Activated naive CD4-positive, alpha-beta T cell treated with anti-CD3 and anti-CD28 coated beads, Interleukin-2, amount 50 U/mL, for 72 hours (primary cell): ENCODE measurements at regions not wholly inside any gene's neighbourhood (a gene's known extent, or its start where the extent isn't known, plus 50 kb on each side); places are given as distances from the start of the nearest gene placed in this dataset.

ENCODE experiments used
- ATAC-seq, 2 donors: fragments of 150-1000 bp; cut with Tn5 transposase; 2 replicates each; pipeline ENCODE4 v1.10.0; 2021; ENCODE audit warnings: mild to moderate bottlenecking in 2 of 2, moderate library complexity in 2 of 2
- DNase-seq, 2 donors: peaks; one replicate each; pipeline ENCODE4 v3.0.0; 2021 to 2022; ENCODE audit warnings: low spot score in 2 of 2
- H3K27ac Mint-ChIP-seq, 2 donors: one replicate each; pipeline ENCODE4 v1.8.0; 2022; ENCODE audit warnings: mild to moderate bottlenecking in 2 of 2, mixed read lengths in 2 of 2
- H3K36me3 Mint-ChIP-seq, 2 donors: one replicate each; pipeline ENCODE4 v1.8.0; 2022; ENCODE audit warnings: mixed read lengths in 2 of 2
- H3K9me3 Mint-ChIP-seq, 2 donors: one replicate each; pipeline ENCODE4 v1.8.0; 2022; ENCODE audit warnings: mixed read lengths in 2 of 2

DNA sequence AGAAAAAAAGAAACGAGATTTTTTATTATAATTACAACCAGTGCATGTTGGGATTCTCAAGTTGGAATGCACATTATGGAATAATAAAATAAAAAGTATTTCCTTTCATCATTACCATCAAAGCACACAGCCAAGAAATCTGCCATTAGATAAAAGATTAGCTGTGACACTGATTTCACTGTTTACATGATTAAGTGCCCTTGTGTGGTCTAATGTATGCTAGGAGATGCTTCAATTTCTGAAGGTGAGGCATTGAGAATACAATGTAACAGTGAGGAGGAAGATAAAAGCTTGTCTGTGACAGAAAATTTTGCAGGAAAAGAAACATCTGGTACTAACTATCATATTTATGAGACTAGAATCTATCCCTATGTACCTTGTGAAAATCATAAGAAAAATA, 409.7 kb upstream of the PRMT6 start:
- DNase-seq = no peak
- H3K9me3 Mint-ChIP-seq = peaks cover 9 to 12% of the 10 kb centered on the region in 2 donors
- H3K27ac Mint-ChIP-seq = no peak overlapping the region
- H3K36me3 Mint-ChIP-seq = no peaks in the 10 kb centered on the region
- ATAC-seq = no peak

DNA sequence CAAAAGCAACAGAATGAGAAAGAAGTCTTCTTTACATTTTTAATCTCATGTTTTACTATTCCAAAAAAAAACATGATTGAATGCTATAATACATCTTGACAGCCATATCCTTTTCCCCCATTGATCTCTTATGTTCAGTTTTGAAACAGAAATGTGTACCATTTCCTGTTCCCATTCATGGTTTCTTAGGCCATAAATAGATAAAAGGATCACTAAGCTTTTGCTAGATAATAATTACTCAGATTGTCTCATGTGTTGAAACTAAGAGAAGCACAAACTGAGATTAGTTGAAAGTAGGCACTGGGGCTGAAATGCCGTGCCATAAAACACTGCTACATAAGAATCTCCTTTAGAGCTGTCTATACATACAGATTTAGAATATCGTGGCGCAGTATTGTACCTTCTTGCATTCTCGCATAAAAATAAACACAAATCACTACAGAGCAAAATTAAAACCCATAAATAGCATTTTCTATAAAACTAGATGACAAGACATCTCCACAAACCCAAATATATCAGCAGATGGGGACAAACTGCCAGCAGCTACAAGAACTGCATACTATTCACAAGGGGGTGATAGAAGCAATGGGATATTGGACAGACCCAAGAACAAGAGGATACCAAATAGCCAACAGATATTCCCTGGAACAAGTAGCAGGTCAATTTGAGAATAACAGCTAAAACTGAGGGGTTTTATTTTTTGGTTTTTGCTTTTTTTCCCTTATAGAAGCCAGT, 405.3 kb upstream of the PRMT6 start:
- H3K9me3 Mint-ChIP-seq = peaks cover 15 to 19% of the 10 kb centered on the region in 2 donors
- ATAC-seq (no peak), DNase-seq (no peak)
- no peaks in the 10 kb centered on the region for H3K36me3 Mint-ChIP-seq
- H3K27ac Mint-ChIP-seq = no peak overlapping the region

DNA sequence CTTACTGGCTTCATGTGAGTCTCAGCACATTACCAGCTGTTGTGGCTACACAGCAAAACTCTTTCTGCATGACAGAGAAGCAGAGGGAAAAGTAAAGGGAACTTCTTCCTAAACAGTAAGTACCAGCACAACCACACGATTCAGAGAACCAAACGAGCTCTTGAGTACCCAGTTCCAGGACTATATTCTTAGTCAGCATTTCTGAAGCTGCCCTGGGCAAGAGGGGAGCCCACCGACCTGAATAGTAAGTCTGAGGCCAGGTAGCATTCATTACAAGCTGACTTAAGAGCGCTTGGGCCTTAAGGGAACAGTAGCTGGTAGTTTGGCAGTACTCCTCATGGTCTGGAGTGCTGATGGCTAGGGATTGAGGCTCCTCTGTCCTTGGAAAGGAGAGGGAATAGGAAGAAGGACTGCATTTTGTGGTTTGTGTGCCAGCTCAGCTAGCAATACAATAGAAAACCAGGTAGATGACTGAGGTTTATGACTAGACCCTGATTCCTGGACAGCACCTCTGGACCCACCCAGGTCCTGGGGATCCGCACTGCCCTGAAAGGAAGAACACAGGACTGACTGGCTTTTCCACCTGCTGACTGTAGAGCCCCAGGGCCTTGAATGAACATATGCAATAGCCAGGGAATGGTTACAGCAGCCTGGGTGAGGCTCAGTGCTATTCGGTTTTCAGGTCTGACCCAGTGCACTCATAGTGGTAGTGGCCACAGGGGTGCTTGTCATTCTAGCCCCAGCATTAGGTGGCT, 396.8 kb upstream of the PRMT6 start:
- no peak overlapping the region for H3K27ac Mint-ChIP-seq
- ATAC-seq (no peak), DNase-seq (no peak)
- H3K36me3 Mint-ChIP-seq = peaks cover 0 to 6% of the 10 kb centered on the region in 2 donors
- H3K9me3 Mint-ChIP-seq = peaks cover 27 to 37% of the 10 kb centered on the region in 2 donors

DNA sequence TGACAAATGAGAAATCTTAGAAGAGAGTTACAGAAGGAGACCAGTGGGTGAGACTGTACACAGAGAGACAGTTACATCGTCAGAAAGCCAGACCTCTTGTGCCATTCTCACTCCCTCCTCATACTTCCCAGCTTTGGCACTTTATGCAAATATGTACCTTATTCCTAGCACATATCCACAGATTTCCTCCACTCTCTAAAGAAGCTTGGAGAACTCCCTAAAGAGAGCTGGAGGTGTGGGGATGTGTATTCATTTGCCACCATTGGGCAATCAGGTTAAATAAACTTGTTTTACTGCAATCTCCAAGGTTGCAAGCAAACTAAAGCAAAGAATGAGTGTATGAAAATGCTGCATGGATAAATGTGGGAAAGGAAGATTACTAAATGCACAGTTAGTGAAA, 380.9 kb upstream of the PRMT6 start:
- no peak for DNase-seq
- Mint-ChIP-seq H3K36me3 (no peaks in the 10 kb centered on the region), H3K9me3 (peaks cover 4 to 13% of the 10 kb centered on the region in 2 donors), H3K27ac (no peak overlapping the region)
- no peak for ATAC-seq

DNA sequence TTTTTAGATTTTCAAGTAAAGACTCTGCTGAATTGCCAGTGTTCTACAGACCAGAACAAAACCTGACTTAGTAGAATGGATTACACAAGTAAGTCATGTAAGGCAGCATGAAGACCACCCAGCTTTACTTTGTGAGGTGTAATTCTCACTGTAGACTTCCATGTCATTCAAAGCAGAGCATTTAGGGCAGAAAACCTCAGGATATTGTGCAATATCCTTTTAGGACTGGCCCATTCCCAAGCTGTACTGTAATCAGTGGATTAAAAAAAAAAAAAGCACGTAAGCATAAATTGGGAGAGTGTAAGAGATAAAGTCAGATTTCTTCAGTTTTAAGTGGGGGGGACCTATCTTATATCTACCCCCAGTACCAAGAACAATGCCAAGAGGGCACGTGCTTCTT, 380.5 kb upstream of the PRMT6 start:
- peaks cover 4 to 9% of the 10 kb centered on the region in 2 donors for H3K9me3 Mint-ChIP-seq
- H3K27ac Mint-ChIP-seq = no peak overlapping the region
- DNase-seq (no peak), ATAC-seq (no peak)
- H3K36me3 Mint-ChIP-seq = no peaks in the 10 kb centered on the region

DNA sequence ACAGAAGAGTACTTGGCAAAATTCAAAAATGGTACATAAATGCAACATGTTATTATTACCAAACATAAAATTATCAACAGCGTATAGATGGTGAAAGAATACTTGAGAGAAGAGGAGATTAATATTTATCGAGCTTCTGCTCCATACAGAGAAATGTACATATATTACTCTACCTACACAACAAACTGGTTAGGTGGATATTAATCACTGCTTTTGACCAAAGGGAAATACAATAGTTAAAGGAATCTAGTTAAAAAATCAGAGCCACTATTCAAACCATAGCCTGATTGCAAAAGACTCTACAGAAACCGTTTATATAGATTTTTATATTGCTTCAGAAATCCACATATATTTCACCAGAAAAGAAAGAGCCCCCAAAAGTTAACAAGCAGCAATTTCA, 379.3 kb upstream of the PRMT6 start:
- DNase-seq (no peak), ATAC-seq (no peak)
- Mint-ChIP-seq H3K27ac (no peak overlapping the region), H3K9me3 (peaks cover 0 to 8% of the 10 kb centered on the region in 2 donors), H3K36me3 (no peaks in the 10 kb centered on the region)

DNA sequence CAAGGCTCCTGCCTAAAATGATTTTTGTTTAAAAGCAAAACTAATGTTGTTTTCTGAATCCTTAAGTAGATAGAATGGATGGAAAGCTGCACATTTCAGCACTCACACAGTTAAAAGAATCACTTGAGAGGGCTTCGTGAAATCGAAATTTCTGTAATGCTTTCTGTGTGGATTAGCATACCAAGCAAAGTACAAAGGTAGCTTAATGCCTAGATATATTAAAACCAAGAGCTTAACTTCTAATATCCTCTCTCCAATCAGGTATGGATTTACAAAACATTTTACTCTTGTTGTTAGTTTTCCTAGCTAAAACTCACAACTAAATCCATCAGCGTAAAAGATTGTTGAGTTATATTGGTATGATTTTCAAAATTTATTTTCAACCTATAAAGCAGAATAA, 378.8 kb upstream of the PRMT6 start:
- no peak for DNase-seq
- no peak for ATAC-seq
- Mint-ChIP-seq H3K27ac (no peak overlapping the region), H3K36me3 (no peaks in the 10 kb centered on the region), H3K9me3 (peaks cover 0 to 4% of the 10 kb centered on the region in 2 donors)

DNA sequence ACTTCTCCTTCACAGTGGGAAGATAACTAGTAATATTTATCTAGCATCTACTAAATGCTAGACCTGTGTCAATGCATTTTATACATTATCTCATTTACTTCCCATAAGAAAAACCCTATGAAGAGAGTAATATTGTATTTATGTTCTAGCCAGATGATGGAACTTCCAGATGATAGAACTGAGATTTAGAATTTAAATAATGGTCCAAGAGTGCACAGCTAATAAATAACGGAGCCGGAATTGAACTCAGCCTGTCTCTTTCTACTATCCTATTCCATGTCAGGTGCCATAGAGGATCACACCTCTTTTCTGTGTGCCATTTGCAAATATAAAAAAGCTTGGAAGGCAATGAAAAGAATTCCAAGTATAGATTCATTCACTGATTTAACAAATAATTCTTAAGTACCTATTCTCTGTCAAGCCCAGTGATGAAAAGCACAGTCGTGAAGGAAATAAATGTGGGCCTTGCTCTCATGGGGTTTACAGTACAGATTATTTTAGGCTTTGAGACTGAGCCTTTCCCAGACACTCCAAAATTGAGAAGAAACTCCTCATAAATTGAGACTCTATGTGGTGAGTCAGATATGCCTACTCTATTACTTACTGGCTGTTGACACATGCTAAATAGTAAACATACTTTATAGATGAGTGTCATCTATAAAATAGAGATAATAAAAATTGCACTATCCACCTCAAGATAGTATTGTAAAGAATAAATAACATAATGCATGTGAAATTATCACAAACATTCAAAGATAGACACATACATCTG, 378.0 kb upstream of the PRMT6 start:
- DNase-seq = no peak
- no peaks in the 10 kb centered on the region for H3K36me3 Mint-ChIP-seq
- no peak for ATAC-seq
- peaks cover 0 to 4% of the 10 kb centered on the region in 2 donors for H3K9me3 Mint-ChIP-seq
- H3K27ac Mint-ChIP-seq = no peak overlapping the region

DNA sequence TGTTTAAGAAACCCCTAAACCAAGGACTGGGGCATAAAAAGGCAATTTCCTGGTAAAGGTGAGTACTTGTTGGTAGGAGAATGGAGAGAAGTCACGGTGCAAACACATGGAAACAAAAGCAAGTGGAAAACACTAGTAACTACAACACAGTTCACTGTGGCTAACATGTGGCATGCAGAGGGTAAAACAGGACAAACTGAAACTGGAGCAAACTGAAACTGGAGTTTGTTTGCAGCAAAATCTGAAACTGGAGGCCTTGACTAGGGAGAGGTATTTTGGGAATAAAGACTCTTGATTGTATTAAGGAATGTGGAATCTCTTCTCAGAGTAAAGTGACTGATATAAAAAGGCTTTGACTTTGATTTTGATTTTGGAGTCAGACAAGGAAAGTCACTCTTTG, 376.3 kb upstream of the PRMT6 start:
- Mint-ChIP-seq H3K36me3 (no peaks in the 10 kb centered on the region), H3K27ac (no peak overlapping the region), H3K9me3 (peaks cover 0 to 7% of the 10 kb centered on the region in 2 donors)
- ATAC-seq (no peak), DNase-seq (no peak)

DNA sequence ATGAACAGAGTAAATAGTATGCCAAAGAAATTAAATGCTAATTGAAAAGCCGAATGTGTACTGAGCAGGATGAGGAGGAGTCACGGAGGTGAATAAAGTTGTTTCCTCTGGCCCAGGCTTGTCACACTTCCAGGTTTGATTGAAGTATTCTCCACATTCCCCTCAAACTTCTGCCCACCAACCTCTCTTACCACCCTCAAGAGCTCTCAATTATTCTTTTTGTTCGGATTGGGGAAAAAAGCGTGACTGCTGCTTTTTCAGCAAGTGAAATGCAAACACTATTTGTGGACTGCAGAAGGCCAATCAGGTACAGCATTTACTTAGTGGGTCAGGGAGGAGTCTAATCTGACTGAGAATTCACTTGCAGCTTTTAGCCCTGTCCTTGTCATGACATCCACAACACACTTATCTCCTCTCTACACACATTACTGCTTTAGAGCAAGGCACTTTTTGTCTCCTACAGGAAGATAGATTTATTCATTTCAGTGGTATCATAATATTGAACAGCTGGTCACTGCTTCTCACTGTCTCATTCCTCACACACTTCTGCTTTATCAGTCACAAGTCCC, 375.6 kb upstream of the PRMT6 start:
- peaks cover 1 to 7% of the 10 kb centered on the region in 2 donors for H3K9me3 Mint-ChIP-seq
- H3K36me3 Mint-ChIP-seq = no peaks in the 10 kb centered on the region
- ATAC-seq (no peak), DNase-seq (no peak)
- H3K27ac Mint-ChIP-seq = no peak overlapping the region

DNA sequence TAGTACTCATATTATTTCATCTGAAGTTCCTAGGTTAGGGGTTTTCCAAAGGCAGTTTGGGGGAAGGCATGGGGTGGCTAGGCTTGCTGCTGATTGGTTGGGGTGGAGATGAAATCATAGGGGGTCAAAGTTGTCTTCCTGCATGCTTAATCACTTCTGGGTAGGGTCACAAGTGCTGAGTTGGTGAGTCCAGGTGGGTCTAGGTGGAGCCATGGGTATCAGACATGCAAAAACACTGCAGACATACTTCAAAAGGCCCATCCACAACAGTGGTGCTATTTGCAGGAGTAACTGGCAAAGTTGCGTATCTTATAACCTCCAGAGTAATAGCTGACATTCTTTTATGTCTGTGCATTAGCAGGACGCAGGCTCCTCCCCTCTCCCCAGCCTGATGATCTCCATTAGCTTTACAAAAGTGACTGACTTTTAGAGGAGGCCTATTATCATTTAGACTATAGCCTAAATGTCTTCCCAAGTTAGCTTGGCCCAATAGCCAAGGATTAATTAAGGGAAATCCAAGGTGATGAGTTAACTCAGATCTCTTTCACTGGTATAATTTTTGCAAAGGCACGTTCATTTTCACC, 374.4 kb upstream of the PRMT6 start:
- H3K36me3 Mint-ChIP-seq = no peaks in the 10 kb centered on the region
- DNase-seq = no peak
- H3K9me3 Mint-ChIP-seq = peaks cover 4 to 7% of the 10 kb centered on the region in 2 donors
- no peak overlapping the region for H3K27ac Mint-ChIP-seq
- ATAC-seq = no peak

DNA sequence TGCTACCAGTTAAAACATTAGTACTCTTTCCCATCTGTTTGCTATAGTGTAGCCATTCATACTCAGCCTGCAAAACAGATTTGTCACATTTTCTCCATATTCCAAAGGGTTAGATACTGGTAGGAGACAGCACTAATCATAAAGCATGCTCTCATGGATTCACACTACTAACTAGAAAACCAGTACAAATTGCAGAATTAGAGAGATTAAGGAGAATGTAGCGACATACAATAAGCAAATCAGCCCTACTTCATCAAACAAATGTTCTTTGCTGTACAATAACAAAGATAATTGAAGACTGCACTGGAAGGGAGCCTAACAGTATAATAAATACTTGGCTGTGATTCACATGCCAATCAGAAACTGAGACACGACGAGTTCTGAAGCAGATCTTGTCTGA, 368.0 kb upstream of the PRMT6 start:
- DNase-seq = no peak
- Mint-ChIP-seq H3K9me3 (peaks cover 9 to 22% of the 10 kb centered on the region in 2 donors), H3K27ac (no peak overlapping the region), H3K36me3 (no peaks in the 10 kb centered on the region)
- no peak for ATAC-seq

DNA sequence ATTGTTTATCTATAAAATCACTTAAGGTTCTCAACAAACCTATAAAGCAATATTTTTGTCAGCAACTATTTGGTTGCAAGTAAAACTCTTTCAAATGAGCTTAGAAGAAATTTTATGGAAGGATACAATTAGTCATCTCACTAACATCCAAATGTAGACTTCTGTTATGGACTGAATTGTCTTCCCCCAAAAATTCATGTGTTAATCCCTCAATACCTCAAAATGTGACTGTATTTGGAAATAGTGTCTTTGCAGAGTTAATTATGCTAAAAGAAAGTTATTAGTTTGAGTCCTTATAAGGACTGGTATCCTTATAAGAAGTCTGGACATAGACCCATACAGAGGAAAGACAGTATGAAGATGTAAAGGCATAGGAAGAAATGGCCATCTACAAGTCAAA, 357.8 kb upstream of the PRMT6 start:
- Mint-ChIP-seq H3K36me3 (no peaks in the 10 kb centered on the region), H3K9me3 (peaks cover 25 to 26% of the 10 kb centered on the region in 2 donors), H3K27ac (no peak overlapping the region)
- DNase-seq = no peak
- no peak for ATAC-seq

DNA sequence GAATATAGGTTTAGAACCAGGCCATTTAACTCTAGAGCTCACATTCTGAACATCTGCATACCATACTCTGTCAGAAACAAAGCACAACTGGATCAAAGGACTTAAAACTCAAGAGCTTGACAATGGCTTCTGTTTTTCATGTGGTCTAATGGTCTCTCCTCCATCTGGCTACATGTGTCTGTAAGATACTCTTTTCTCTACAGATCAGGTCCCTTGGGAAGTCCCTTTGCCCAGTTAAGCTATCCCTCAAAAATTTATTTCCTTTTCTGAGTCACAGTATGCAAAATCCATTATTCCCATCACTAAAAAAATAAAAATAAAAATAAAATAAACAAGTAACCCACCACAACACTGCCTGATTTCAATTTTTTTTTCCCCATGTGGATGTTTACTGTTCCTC, 357.0 kb upstream of the PRMT6 start:
- DNase-seq (no peak), ATAC-seq (no peak)
- Mint-ChIP-seq H3K27ac (no peak overlapping the region), H3K36me3 (no peaks in the 10 kb centered on the region), H3K9me3 (peaks cover 25 to 30% of the 10 kb centered on the region in 2 donors)

DNA sequence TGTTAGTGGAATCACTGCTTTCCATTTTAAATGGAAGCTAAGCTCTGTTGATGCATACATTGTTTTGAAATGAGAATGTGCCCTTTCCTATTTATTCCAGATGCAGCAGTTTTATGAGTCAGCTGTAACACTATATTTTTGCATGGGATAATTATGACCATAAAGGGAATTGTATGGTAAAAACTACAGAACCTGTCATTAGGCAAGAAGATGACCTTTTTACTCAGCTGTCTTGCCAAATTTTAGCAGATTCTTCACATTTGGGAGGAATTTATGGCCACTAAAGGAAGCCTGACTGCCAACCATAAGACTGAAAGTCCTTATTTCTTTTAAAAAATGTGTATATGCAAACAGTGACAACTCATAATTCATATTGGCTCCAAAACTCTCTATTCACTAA, 356.3 kb upstream of the PRMT6 start:
- ATAC-seq (no peak), DNase-seq (no peak)
- H3K36me3 Mint-ChIP-seq = no peaks in the 10 kb centered on the region
- H3K27ac Mint-ChIP-seq = no peak overlapping the region
- H3K9me3 Mint-ChIP-seq = peaks cover 26 to 27% of the 10 kb centered on the region in 2 donors

DNA sequence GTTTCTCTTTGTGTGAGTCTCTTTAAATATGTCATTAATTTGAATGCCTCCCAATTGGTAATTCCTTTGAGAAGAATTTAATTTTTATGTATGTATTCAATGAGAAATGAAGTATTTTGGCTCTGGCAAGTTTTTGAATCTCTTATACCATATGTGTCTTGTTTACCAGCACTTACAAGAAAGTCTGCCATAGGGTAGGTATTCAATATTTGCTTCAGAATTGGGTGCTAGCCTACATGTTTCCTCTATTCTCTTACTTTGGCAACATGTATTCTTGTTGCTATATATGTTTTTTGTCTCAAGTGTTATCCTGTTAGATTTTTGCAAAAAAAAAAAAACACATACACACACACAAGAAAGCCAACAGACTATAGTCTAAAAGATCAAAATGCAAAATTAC, 350.5 kb upstream of the PRMT6 start:
- peaks cover 0 to 11% of the 10 kb centered on the region in 2 donors for H3K36me3 Mint-ChIP-seq
- no peak for ATAC-seq
- peaks cover 22 to 29% of the 10 kb centered on the region in 2 donors for H3K9me3 Mint-ChIP-seq
- no peak overlapping the region for H3K27ac Mint-ChIP-seq
- DNase-seq = no peak

DNA sequence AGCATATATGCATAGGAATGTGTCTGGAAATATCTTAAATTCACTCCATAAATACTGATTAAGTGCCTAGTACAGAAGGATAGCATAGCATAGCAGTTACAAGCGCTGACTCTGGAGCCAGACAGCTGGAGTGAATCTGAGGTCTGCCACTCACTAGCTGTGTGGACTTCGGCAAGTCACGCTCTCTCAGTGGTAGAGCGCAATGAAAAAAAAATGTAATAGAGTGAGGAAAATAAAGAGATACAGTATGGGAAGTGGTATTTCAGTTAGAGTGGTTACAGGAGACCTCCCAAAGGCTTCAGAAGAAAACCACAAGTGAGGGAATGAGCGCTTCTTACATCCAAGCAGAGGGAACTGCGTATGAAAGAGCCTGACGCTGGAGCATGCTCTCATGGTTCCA, 338.9 kb upstream of the PRMT6 start:
- H3K9me3 Mint-ChIP-seq = no peaks in the 10 kb centered on the region
- ATAC-seq (no peak), DNase-seq (no peak)
- no peak overlapping the region for H3K27ac Mint-ChIP-seq
- H3K36me3 Mint-ChIP-seq = no peaks in the 10 kb centered on the region
